GM12865 (cell line): ENCODE measurements at regions not wholly inside any gene's neighbourhood (a gene's known extent, or its start where the extent isn't known, plus 50 kb on each side); places are given as distances from the start of the nearest gene placed in this dataset.
A peak's percentile ranks its signal among the peaks of the same experiment; 100 is the strongest.

ENCODE experiments used
- DNase-seq: peaks from one replicate; pipeline ENCODE4 v3.0.0; 2010; ENCODE audit warnings: low read depth
- H3K4me3 ChIP-seq: 2 replicates; pipeline ENCODE4 v1.5.1; 2011; ENCODE audit warnings: mild to moderate bottlenecking, low read depth, low read length, control low read depth
- TF ChIP-seq, protein P1 (sequence below): IDR thresholded peaks from 2 replicates; pipeline ENCODE4 v1.5.1; 2011; ENCODE audit warnings: low read length, control low read depth, low read depth, inconsistent platforms; ENCODE audit not compliant: insufficient read depth; ENCODE audit errors: missing control alignments

DNA sequence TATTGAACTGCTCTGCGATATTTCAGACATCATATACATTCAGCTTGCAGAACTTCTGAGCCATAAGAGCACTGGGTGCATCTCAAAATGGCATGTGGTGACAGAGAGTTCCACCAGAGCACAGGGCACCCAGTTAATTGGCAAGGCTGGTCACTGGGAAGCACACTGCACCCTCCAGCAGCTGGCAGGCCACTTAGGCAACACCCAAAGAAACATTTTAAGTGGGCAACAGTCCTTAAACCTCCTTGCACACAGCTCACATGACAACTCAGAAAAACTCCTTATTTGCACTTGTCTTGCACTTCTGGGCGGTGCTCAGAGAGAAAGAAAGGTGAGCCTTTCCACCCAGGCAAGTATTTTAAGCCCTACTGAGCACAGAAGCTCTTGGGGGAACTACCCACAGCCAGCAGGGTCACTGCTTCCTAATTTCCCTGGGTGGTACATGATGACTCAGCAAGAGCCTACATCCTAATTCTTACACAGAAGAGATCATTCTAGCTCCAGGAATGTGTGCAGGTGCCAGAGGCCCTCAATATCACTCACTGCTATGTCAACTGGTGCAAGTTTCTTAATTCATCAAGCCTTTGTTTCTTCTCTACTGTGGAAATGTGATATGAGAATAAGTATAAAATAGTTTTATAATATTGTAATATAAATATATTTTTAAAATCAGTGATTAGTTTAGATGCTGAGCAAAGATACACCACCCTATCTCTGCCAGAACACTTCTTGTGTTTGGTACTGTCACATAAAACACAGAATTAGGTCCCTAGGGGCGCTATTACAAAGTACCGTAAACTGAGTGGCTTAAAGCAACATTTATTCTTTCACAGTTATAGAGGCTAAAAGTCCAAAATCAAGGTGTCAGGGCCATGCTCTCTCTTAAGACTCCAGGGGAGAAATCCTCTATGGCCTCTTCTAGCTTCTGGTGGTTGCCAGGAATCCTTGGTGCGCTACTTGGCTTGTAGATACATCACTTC is 155.1 kb upstream of the PPARGC1A start:
- H3K4me3 ChIP-seq: no peak overlapping the region
- no peak for DNase-seq
- TF ChIP-seq, protein P1, sequence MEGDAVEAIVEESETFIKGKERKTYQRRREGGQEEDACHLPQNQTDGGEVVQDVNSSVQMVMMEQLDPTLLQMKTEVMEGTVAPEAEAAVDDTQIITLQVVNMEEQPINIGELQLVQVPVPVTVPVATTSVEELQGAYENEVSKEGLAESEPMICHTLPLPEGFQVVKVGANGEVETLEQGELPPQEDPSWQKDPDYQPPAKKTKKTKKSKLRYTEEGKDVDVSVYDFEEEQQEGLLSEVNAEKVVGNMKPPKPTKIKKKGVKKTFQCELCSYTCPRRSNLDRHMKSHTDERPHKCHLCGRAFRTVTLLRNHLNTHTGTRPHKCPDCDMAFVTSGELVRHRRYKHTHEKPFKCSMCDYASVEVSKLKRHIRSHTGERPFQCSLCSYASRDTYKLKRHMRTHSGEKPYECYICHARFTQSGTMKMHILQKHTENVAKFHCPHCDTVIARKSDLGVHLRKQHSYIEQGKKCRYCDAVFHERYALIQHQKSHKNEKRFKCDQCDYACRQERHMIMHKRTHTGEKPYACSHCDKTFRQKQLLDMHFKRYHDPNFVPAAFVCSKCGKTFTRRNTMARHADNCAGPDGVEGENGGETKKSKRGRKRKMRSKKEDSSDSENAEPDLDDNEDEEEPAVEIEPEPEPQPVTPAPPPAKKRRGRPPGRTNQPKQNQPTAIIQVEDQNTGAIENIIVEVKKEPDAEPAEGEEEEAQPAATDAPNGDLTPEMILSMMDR: no peak

DNA sequence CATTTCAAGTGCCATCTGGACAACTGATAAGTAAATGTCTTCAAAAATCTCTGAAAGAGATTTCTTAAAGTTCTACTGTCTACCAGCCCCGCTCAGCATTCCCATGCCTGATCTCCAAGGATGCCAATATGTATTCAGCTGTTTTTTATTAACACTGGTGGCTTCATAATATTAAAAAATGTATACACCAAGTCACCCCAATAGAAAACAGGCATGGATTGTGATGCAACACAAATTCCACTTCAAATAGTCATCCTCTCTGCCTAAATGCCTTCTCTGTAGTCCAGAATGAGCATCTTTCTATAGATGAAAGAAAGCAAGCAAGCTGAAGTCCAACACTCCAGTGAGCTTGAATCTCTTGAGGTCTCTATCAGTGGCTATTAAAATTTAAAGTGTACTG is 152.2 kb upstream of the PPARGC1A start:
- no peak overlapping the region for H3K4me3 ChIP-seq
- TF ChIP-seq, protein P1: no peak
- DNase-seq: no peak

DNA sequence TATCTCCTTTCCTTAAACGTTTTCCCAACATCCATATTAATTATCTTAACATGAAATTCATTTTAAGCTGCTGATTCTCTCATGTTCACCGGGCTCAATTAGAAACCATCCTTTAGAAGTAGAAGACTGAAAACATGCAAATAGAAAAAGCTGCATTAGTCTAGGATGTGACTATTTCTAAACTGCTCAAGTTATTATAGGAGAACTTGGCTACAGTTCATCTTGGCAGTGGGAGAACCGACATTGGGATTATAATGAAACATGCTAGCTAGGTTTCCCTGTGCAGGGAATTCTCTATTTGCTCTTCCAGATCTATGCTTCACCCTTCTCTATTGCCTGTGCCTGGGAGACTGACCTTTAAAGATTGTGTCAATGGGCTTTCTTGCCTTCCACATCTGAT is 151.0 kb upstream of the PPARGC1A start:
- DNase-seq: no peak
- TF ChIP-seq, protein P1: no peak
- no peak overlapping the region for H3K4me3 ChIP-seq

DNA sequence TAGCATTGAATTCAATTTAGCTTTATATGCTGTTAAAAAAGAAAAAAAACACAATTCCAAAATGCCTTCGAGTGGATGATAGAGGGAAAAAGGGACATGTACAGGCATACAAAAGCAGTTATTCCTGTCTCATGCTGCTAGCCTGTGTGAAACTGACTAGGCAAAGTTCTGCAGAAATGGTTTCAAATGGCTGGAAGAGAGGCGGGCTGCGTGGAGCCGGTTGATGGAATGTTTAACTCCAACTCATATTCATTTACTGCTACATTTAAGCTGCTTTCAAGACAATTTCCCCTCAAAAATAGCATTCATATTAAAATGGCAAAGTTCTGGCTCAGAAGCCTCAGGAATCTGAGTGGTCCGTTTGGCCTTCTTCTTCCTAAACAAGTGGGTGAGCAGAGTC is 143.8 kb upstream of the PPARGC1A start:
- no peak overlapping the region for H3K4me3 ChIP-seq
- TF ChIP-seq, protein P1: no peak
- DNase-seq: no peak

DNA sequence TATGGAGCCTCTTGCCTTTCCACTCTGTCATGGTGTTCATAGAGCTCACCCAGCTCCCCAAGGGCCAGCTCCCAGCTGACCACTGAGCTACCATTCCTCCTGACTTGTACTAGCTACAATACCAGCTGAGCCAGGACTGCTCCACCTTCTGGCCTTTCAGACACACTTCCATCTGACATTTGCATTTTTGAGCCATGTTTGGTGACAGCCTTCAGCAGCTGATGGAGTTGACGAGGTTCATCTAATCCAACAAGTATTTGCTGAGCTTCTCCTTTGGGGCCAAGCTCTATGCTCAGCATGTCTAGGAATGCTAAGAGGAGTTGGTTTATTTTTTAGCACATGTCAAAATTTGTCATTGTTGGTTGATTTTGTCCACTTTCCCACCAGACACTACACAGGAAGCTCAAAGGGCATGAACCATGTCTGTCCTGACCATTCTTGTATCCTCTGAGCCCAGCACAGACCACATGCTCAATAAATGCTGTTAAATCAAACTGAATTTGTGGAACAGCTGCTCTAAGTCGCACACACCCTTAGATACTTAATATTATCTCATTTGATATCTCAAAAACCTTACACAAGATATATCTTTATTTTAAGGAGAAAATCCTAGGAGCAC is 142.6 kb upstream of the PPARGC1A start:
- DNase-seq: peak; percentile 7

DNA sequence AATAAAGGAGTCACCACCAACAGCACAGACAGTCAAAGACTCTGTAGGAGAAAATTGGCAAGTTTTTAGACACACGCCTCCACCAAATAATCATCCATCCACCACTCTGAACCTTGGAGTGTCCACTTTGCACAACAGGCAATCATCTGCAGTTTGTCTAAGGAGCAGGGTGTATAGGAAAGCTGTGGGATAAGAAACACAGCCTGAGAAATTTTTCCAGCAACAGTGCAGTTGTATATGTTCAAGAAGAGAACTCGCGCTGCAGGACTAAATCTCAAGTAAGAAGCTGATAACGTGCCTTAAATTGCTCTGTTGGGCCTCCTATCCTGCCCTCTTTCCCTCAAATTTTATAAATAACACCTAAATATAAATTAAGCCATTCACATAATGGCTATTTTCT is 136.7 kb upstream of the PPARGC1A start:
- no peak for DNase-seq
- TF ChIP-seq, protein P1: no peak

More for the DNA sequence above, 142.6 kb upstream of the PPARGC1A start:
- TF ChIP-seq, protein P1: no peak
- H3K4me3 ChIP-seq: no peak overlapping the region

More for the DNA sequence above, 136.7 kb upstream of the PPARGC1A start:
- no peak overlapping the region for H3K4me3 ChIP-seq
